HG03045 (cell line): ENCODE measurements at regions not wholly inside any gene's neighbourhood (a gene's known extent, or its start where the extent isn't known, plus 50 kb on each side); places are given as distances from the start of the nearest gene placed in this dataset.
"Not testable (repeated sequence)": the region's sequence is repeated elsewhere in the genome, so short reads cannot be mapped to it uniquely, and the experiment has no call there.

Experiments used
- ATAC-seq: cut with Tn5 transposase; IDR thresholded peaks from one replicate; pipeline ENCODE4 v1.9.1; 2021; ENCODE audit warnings: mild to moderate bottlenecking, moderate library complexity; ENCODE audit not compliant: unreplicated experiment

DNA sequence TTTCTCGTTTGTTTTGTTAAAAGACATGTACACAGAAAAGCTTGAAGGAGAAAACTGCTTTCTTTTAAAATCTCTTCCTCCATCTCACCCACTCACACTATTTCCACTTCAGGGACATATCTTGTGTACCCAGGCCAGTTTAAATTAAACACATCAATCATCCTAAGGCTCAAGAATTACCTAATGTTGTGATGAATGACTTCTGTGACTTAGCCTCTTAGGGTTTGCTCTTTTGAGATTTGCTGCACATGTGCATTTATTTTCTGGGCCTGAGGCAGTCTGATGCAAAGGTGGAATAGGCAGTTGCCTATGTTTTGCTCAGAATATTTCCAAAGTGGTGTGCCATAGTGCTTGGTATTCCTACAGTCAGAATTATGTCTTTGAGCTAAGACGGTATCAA, 439.9 kb upstream of the CHD1 start:
- no peak for ATAC-seq

DNA sequence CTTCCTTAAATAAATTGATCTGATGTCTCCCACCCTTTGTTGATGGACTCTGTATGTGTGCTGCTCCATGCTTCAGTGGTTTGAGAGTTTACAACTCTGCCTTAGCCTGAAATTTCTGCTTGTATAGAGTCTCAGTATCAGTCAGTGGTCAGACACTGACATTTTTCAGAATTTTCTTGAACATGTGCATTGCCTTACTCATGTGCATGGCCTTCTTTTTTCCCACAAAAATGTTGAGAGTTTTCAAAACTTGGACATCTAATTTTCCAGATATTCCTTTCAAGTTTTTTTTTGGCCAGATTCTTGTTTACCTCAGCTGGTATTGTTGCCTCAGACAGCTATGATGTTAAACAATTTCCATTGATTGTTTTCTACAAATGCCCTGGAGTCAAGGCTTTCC, 427.1 kb upstream of the CHD1 start:
- ATAC-seq, result no peak

DNA sequence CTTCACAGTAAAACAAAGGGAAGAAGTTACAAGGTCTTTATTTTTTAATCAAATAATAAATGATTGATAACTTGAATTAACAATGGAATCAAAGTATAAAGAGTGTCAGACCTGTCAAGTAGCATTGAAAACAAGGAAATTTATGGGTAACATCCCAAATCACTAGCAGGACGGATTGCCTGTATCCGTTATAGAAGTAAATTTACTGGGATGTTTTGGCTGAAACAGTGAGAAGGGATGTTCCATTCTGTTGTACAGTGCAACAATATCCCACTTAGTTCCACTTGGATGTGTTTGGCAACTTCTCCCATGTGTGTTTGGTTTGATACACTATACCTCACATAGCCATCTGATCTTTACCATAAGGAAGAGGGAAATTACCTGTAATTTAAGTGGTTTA, 421.0 kb upstream of the CHD1 start:
- ATAC-seq, result no peak

DNA sequence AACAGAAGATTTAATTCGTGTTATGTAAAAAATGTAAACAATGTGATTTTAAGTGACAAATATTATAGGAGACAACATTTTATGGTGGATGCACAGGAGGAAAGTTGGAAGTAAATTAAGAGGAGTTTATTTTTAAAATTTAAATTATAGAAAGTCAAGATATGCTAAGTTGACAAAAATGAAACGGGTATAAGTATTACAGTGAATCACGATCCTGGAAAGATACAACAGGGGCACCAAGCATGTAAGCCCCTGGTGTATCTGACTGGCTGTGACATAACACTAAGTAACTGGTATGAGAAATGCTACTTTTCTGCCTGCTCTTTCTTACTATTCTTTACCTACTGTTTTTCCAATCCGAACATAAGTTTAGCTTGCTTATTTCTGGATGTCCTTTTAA, 419.8 kb upstream of the CHD1 start:
- ATAC-seq, result no peak

DNA sequence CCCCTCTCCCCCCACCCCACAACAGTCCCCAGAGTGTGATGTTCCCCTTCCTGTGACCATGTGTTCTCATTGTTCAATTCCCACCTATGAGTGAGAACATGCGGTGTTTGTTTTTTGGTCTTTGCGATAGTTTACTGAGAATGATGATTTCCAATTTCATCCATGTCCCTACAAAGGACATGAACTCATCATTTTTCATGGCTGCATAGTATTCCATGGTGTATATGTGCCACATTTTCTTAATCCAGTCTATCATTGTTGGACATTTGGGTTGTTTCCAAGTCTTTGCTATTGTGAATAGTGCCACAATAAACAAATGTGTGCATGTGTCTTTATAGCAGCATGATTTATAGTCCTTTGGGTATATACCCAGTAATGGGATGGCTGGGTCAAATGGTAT, 411.0 kb upstream of the CHD1 start:
- not testable (repeated sequence) for ATAC-seq

DNA sequence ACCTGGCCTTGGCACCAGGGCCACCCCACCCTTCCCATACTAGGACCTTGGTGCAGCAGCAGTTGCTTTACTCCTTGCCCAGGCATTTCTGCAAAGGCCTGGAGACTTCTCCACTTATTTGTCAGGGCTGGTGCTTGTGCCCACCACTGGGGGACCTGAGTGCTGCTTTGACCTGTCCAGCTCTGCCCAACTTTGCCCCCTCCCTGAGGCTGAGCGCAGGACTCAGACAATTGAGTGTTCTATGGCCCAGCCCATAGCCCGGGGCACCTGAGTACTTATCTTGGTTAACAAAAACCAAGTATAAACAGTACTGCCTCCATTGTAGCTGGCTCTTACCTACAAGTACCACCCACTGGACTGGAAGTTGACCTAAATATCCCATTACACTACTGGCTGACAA, 406.1 kb upstream of the CHD1 start:
- ATAC-seq, result no peak

DNA sequence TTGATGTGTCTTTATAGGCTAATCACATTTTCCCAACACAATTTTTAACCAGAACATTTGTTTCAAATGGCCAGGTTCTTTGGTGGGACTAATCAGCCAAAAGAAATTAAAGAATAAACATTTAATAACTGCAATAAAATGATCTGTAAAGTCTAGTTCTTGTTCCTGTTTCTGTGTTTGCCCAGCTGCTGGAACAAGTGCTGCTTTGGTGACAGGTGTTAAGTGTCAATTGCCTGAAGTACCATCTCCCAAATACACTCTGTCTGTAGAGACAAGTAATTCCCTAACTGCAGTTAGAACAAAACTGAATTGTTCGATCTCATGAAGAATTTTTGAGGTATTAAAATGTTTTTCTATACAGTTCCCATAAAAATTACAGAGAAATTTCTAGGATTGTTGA, 402.3 kb upstream of the CHD1 start:
- ATAC-seq, result no peak

DNA sequence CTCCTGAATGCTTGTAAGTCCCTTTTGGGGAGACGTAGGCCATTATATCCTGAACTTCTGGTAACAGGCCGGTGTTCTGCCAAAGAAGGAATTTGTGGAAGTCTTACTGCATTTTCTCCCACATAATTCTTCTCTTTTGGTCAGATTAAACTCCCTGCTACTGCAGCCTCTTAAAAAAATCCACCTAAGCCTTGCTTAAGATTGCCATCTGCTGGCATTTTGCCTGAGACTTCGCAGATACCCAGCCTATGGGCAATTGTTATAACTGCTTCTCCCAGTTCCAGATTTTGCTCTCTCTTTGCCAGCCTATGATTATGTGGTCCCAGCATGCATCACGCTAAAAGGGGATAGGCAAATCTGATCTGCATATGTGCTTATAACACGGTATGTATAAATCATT, 391.6 kb upstream of the CHD1 start:
- no peak for ATAC-seq

DNA sequence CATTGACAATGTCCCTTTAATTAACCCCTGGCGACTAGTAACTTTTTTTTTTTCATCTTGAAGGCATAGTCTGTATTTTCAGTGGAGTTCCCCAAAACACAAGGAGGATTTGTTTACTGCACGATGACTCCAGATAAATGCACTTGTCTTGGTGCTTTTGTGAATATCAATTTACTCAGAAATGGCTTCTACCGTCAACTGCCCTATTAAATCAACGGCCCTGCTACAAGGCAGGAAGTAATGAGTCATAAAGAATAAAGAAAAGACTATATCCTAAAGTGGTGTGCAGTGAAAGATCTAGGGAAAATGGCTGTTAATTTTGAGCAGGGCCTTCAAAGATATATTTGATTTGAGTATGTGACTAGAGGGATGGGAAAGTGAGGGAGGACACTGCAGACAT, 388.3 kb upstream of the CHD1 start:
- ATAC-seq, result no peak

DNA sequence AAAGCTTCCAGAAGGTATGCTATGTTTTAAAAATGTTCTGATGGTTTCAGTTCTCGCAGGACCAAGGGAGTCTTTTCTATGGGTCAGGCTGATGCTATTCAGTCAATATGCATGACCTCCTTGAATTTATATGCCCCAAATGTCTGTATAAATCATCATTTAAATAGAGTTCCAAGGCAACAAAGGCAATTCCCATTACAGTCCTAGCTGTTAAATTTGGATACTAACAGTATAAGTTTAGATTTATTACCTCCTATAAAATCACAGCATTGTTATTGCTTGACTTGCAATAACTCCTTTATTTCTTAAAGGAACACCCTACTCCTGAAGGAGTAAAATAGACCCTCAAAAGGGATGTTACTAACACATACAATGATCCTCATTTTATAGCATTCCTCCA, 387.7 kb upstream of the CHD1 start:
- ATAC-seq, result no peak

DNA sequence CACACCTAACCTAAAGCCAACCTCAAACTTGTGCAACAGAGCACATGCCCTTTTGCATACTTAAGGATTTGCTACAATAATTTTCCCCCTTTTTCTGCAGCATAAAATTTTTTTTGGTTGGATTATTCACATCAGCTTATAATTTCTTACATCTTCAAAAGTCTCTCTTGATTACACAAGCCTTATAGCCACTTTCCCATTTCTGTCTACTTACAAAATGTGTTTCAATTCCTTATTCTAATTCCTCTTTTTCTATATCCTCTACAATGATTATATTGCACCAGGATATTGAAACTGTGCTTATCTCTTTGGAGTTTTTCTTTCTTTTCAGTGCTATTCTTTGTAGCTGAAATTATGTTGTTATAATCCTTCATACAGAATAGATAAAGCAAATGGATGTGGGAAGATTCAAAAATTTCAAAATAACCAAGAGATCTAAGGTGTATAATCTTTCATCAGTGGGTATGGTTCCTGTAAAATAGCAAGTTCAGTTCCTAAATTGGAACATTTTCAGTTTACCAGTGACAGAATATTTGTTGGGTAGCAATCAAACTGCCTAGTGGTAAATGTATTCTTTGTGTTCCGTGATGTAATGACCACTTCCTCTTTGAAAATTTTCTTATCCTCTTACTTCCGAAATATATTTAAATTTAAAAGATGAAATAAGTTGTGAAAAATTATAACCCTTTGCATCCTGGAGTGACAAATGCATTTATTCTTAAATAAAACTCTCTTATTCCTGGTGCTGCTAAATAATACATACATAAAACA, 386.8 kb upstream of the CHD1 start:
- ATAC-seq, result no peak

DNA sequence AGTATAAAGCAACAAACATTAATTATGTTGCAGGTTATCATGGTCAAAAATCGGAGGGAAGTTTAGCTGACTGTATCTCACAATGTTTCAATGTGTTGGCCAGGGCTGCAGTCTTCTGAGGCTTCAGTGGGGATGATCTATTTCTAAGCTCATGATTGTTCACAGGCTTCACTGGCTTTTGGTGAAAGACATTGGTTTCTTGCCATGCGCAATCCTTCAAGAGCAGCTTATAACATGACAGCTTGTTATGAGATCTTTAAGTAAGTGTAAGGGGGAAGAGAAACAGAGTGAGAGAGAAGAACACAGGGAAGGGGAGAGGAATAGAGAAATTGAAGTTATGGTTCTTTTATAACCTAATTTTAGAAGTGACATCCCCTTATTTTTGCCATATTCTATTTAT, 385.9 kb upstream of the CHD1 start:
- no peak for ATAC-seq

DNA sequence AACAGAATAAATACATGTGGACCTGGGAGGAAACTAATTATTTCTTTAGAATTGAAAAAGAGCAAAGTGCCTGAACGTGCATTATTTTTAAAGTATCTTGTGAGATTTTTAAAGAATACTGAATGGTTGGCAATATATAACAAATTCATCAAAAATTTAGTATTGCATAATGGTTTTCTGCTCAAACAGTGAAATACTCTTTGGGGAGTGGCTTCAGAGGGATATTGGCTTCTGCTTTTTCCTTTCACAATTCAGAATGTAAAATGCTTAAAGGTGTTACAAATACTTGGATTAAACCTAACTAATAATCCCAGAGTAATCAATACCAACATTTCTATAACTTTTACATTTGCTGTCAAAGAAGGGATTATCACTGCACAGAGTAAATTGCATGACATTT, 379.3 kb upstream of the CHD1 start:
- no peak for ATAC-seq

DNA sequence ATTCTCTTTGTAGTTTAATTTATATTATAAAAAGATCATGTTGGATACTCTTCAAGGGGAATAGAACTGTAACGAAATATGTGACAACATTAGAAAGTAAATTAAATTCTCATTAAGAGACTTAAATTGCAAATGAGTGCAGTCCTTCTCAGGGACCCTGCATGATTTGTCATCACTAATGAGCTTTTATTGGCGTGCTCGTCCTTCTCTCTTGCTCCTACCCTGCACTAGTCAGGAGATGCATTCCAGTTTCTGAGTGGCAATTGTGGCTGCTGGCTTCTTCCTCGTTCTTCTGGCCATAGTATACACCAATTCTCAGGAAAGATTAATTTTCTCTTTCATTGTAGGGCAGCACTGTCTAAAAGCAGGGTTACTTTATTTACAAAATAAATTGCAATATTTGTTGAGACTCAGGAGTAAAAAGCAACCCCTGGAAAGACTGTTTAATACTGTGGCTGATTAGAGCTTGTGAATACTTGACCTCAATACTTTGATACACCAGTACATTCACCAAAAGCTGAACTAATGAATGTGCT, 376.3 kb upstream of the CHD1 start:
- no peak for ATAC-seq

DNA sequence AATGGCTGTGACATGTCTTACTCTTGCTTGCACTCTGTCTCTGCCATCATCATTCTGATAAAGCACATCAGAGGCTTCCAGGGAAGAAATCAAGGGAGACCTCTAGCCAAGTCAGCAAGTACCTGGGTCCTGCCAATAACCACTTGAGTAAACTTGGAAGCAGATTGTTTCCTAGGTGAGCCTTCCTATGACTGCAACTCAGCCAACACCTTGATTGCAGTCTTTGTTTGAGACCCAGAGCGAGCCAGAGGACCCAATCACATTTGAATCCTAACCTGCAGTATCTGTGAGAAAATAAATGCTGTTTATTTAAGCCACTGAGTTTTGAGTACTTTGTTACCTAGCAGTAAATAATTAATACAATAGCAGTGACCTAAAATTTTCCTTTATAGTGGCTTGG, 356.8 kb upstream of the CHD1 start:
- no peak for ATAC-seq

DNA sequence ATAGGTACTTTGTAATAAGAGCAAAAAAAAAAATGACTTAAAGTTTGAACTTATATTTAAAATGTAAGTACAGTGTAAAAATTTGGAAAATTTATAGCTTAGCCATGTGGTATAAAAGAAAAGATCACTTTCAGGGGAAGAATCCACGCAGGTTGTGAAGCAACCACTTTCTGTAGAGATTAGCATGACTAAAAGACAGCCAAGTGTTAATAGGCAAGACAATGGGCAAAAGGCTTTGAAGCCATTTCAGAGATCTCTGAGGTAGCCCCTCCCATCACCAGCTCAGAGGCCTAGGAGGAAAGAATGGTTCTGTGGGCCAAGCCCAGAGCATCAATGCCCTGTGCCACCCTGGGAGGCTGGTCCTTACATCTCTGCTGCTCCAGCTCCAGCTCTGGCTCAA, 346.3 kb upstream of the CHD1 start:
- no peak for ATAC-seq

DNA sequence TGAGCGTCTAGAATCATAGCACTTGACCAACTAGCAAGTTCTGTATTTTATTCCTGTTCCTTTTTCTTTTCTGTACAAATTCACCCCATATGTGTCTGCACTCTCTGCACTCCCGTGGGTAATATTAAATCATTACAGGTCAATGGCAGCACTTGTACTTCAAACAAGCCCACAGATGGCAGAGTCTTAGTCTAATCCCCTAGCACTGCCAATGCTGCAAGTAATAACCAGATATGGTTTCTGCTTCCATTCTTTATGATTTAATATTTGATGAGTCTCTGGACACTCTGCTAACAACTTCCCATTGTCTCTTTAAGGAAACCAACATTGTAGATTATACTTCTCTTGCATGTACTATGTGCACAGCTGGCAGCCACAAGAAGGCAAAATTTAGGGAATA, 343.8 kb upstream of the CHD1 start:
- no peak for ATAC-seq

DNA sequence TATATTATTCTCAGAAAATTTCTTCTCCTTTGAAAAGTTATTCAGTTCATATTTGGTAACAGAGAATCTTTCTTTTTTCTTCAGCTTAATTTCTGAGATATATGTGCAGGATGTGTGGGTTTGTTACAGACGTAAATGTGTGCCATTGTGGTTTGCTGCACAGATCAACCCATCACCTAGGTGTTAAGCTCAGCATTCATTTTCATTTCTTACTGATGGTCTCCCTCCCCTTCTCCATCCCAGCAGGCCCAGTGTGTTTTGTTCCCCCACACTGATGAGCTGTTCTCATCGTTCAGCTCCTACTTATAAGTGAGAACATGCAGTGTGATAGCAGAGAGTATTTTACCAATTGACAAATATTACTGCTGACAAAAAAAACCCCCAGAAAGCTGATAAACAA, 330.0 kb upstream of the CHD1 start:
- ATAC-seq, result no peak

DNA sequence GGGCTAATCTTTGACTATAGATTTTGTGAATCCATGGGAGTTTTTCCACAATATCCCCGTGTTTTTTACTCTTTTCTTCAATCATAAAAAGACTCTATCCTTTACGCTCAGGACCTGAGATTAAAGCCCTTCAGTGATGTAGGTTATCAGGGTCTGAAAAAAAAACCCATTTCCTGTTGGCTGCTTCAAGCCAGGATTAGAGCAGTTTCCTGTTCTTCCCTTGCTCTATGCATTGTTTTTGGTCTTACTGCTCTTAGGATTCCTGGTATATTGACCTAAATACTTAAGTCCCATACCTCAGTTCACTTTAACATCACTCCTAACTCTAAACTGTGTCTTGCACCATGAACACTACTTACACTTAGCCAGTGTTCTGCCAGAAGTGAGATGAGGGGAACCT, 319.3 kb upstream of the CHD1 start:
- no peak for ATAC-seq

DNA sequence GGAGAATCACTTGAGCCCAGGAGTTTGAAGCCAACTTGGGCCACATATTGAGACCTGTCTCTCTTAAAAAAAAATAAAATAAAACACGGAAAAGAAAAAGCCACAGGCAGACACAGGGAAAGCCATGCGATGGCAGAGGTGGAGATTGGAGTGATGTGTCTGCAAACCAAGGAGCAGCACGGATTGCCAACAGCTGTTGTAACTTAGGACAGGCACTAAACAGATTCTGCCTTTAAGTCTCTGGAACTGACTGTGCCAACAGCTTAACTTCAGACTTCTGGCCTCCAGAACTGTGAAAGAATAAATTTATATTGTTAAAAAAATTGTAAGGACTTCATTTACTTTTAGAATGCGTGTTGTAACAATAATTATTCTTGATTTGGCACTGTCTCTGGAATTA, 318.5 kb upstream of the CHD1 start:
- ATAC-seq, result no peak

DNA sequence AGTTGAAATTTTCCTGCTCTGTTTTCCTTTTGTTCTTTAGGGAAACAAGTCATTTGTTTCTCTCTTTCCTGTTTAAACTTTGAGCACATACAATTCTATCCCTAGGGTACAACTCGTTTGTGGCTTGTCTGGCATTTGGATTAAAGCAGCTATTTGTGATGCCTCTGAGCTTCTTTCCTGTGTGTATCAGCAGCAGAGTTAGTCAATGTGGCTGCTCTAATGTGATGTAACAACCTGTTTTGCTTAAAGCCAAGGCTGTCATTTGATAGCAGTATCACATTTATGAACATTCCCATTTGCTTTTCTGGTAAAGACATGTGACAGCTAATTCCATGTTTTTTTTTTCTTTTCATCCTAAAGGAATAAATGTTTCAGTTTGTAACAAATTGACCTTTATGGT, 314.3 kb upstream of the CHD1 start:
- no peak for ATAC-seq

DNA sequence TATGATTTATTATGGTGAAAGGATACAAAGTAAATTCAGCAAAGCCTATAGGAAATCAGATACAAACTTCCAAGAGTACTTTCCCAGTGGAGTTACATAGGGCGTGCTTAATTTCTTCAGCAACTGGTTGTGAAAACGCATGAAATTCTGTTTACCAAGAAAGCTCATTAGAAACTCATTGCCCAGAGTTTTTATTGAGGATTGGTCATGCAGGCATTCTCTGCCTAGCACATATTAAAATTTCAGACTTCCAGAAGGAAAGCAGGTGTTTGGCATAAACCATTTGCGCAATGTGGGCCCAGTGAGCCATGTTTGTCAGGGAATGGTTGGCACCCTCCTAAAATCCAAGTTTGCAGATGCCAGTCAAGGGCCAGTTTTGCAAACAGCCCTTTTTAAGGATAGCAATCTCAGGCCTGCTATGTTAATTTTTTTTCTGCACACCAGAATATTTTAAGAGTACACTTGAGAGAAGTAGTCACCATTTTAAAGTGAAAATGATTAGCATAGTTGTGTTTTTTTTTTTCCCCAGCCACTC, 311.1 kb upstream of the CHD1 start:
- ATAC-seq, result no peak

DNA sequence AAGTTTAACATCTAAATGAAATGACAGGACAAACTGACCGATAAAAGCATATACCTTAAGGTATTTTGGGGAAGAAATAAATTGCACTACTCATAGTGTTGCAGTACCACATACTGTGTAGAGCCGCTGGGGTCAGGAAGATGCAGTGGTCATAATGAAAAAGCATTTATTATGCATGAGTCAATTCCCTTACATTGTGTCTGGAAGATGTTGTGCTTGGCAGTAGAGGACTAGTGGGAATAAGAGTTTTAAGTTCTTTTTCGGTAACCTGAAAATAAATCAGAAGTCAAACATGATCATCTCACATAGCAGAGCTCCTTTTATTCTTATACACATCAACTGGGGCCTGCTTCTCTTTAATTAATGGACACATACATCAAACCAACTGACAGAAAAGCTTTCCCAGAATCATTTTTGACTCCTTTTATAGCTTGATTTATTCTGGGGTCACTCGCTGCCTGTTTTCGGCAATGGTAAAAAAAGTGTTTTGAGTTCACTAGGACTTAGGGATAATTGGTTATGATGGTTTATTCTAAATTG, 262.5 kb upstream of the CHD1 start:
- ATAC-seq, result no peak
